ENCODE measurements at regions not wholly inside any gene's neighbourhood (a gene's known extent, or its start where the extent isn't known, plus 50 kb on each side); places are given as distances from the start of the nearest gene placed in this dataset.

DNA sequence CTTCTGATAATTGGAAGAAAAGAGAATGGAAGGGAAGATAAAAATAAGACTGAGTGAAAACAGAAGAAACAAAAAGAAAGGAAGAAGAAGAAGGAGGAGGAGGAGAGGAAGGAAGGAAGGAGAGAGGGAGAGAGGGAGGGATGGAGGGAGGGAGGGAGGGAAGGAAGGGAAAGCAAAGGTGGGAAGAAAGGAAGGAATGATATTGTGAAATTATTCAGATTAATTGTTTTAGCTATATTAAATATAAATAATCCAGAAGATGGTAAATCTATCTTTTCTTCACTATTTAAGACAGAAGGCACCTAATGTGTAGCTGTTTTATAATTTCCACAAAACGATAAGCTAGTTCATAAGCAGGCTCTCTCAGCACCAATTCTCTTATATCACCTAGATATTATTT lies 191.3 kb upstream of the LRRC7 start:
- no peak for ATAC-seq

DNA sequence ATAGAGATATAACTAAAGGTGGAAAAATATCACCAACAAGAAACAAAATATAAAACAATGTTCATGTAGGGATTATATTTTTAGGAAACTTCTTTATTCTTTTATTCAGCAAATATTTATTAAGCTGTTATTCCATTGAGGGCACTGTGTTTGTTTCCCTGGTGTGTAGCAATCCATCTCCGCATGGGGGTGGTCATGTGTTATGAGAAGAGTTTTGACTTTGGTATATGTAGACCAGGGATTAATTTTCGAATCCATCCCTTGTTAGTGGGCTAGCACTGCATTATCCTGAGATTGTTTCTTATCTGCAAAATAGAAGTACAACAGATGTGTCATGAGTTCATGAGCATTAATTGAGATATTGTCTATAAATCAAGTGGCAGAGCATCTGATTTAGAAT lies 190.2 kb upstream of the LRRC7 start:
- no peak for ATAC-seq

DNA sequence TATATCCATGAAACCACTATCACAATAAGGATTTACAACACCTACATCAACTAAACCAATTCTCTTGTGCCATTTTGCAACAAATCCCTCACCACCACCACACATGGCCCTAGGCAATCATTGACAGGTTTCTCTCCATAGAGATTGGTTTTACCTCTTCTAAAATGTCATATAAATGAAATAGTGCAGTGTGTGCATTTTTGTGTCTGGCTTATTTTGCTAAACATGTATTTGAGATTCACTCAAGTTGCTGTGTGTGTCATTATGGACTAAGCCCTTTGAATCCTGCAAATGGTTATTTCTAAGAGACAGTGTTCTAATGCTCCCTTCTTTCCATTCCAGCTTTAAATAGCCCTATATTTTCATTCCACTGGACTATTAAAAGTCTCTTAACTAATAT lies 179.7 kb upstream of the LRRC7 start:
- ATAC-seq = no peak

DNA sequence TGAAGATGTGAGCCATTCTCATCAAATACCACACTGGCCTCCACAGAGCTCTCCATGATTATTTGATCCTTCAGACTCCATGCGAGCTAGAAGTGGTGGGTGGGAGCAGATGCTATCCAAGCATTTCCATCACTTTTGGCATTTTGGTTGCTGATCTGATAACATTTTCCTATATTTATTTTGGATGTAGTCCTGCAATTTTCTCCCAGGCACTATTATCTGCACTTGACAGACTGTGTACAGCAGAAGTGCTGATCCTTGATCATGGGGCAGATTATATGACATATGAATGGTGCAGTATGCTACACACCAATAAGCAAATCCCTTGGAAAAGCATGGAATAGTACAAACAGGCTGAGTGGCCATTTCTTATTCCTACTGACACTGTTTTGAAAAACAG lies 167.6 kb upstream of the LRRC7 start:
- ATAC-seq = no peak

DNA sequence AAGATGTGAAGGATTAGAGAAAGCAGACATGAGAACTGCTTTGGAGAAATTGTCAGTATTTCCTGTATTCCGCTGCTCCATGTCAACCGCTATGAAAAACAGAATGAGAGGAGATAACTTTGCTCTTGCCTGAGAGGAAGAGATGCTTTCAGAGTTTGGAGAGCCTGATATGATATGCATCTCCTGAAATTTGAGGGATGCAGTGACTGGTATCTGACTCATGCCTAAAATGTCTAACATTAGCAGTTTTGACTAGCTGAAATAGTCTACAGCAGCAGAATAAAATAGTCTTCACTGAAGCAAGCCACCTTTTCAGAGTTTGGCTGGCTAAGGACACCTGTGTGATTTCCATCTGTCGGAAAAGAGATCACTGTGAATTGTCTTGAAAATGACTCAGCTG lies 165.8 kb upstream of the LRRC7 start:
- ATAC-seq = no peak

DNA sequence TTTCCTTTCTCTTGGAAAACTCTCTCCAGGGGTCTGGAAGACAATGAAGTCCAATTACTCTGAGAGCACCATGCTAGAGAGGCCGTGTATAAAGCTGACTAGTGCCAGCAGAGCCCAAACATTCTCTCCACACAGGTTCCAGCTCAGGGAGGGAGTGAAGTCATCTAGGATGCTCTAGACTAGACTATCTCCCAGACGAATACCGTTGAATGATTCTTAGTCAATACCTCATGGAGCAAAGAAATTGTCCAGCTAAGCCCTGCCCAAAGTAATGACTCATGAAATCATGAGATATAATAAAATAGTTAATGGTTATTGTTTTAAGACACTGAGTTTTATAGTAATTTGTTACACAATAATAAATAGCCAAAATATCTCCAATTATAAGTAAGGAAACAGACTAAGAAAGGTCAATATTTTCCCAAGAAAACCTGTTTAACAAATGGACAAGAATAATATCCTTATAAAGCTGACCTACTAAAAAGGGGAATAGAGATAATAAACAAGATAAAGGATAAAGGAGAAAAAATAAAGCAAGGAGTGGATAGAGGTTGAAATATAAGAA lies 163.9 kb upstream of the LRRC7 start:
- no peak for ATAC-seq

DNA sequence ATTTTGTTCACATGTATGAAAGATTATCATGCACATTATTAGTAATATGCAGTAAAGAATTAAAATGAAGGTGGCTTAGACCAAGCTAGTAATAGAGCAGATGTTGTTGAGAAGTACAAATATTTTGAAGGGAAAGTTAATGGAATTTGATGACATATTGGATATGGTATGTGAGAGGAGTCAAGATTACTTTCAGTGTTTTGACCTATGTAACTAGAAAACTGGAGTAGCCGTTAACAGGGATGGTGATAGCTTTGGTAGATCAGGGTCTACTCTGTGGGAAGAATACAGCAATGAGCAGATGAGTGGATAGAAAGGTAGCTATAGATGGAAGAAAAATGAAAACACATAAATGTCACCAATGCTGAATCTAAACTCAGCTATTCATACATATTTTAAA lies 163.2 kb upstream of the LRRC7 start:
- no peak for ATAC-seq

DNA sequence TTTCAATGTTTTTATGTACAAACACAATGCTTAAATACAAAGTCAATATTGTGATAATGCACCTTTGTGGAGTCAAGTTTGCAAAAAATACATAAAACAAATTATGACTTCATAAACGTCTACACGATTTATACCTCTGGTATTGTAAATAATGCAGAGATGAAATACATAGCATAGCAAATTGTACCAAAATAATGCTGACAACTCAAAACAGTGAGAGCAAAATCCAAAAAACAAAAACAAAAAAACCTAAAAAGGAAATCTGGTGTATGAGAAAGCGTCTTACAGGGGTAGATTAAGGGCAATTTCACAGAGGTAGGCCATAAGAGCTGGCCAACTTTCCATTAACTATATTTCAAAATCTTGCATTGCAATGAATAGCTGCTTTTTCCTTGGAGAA lies 161.5 kb upstream of the LRRC7 start:
- ATAC-seq = no peak

DNA sequence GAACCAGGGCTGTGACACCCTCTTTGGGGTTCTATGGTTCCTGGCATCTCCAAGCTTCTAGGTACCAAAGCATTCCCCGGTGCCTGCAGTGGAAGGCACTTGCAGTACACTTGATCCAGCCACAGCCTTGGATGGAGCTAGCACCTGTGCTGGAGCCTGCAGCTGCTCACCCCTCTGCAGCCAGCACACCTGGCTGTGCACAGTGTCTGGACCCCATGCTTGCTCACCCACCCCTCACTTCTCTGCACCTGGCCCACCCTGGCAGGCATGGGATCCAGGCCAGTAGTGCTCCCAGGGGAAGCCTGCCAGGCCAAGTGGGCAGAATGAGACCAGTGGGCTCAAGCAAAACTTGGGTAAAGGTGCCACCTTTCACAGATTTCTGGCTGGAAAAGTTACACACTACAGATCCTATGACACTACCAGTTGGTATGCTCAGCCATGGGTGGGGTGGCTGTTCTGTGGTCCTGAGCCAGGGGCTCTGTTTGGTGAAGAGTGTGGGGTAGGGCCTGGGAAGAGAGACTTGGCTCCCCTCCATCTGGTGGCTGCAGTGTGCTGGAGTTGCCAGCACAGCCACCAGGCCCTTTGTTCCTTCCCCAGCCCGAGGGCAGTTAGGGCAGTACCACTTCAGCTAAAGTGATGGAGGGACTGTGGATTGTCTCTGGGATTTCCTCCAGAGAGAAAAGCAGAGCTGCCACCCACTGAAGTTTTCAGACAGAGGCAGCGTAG lies 157.8 kb upstream of the LRRC7 start:
- ATAC-seq = no peak

DNA sequence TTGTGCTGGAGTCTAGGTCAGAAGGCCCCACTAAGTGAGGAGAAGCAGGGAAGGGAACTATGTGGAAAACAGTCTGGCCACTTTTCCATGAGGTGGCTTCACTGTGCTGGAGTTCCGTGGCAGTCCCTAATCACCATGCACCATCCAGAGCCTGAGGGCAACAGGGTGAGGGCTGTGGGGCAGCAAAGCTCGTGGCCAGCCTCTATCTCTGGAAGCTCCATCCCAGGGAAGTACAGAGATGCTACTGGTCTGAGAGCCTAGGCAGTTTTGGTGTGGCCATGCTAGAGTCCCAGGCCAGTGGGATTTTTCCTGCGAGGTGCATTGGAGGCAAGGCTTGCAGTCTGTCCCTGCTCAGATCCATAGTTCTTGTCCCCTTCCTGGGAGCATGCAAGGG lies 157.3 kb upstream of the LRRC7 start:
- ATAC-seq = no peak

DNA sequence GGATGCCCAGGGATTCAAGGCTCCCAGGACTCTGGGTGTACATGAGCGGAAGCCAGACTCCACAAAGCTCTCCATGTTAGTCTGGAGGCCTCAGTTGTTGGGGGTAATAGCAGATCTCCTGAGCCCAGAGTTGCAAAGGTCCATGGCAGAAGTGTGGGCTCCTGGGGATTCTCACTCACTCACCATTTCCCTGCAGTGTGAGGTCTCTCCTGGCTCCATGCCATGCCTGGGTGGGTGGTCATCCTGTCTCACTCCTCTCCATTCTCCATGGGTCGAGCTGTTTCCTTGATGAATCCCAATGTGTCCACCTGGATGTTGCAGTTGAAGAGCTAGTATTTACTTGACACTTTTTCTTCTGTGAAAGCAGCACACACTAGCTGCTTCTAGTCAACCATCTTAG lies 156.8 kb upstream of the LRRC7 start:
- ATAC-seq = no peak

DNA sequence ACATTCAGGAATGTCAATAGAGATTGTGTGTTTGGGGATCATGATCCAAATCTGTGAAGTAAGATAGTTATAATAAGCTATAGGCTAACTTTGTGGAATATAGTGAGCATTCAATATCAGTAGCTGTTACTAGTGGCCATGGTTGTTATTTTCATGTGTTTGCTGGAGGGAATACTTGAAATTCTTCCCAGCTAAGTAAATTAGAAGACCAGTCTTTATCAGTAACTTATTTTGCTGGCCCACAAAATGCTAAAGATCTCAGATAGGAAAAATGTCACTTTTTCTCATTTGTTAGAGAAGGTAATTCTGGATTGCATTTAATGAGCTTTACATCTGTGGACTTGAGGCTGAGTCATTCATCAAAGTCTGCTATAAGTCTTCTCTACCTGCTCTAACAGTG lies 156.1 kb upstream of the LRRC7 start:
- ATAC-seq = no peak

DNA sequence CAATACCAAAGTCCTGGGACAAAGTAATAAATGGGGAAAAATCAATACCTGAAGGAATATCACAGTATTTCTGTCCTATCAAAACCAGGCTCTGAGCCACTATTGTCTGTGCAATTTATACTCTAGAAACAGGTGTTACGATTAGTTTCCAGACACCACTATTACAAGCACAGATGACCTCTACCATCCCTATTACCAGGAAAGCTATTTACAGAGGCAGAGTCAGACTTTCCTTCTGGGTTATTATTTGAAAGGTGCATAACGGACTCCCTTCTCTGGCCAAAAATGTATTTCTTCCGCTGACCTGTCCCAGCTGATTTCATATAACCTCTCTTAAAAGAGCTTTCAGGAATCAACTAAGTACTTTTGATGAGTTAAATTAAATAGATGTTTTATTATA lies 154.6 kb upstream of the LRRC7 start:
- no peak for ATAC-seq

DNA sequence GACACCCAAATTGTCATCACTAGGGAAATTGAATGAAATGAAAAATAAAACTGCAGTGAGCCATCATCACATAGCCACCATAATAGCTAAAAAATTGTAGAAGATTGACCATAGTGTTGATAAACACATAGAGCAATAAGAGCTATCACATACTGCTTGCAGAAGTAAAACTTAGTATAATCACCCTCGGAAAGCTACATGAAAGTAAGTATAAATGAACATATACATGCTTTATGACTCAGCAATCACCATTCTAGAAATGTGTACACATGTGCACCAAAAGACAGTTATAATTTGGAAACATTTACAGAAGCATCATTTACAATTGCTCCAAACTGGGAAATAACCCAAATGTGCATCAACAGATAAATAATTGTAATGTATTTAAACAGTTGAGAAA lies 153.1 kb upstream of the LRRC7 start:
- no peak for ATAC-seq

DNA sequence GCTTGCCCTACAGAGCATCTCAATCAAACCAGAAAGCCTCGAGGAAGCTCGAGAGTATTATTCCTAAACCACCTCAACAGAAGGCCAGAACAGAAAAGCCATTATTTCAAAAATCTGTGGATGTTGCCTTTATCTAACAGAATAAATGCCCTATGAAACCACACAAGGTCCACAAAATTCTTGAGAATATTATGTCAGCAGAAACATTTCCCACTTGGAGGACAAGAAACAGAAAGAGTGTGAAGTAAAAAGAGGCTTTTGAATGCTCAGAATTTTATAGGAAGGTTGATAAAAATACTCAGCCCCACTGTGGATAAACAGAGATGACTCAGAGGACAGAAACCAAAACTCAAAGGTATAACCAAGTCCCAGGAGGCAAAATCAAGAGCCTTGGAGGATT lies 146.4 kb upstream of the LRRC7 start:
- no peak for ATAC-seq

DNA sequence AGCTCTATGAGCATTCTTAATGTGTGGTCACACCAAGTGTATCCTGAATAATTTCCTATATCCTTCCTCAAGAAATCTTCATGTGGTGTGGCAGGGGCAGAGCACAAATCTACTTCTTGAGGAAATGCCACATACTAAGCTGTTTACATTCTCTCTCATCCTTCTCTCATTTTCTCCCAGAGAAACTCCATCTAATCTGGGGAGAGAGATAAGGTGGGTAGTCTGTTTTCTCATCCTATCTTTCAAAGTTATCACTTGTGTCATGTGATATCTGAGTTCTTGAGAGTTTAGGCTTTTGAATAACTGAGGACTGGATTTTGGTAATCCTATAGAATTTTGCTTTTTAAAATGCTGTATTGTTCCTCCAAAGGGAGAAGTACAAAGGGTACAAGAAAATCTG lies 141.9 kb upstream of the LRRC7 start:
- no peak for ATAC-seq

DNA sequence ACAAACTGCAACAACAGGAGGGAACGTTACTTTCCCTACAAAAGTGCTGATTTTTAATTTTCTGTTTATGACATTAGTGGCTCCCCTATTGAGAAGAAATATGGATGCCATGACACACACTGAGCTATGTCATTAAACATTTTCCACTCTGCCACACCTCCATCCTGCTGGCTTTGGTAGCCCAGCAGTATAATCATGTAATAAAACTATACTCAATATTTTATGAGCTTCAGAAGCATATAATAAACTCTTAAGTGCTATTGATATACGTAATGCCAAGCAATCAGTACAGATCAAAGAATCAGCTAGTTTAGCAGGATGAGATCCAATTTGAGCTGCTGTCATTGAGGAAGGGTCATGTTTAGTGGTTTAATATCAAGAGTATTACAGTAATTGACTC lies 141.3 kb upstream of the LRRC7 start:
- ATAC-seq = no peak

DNA sequence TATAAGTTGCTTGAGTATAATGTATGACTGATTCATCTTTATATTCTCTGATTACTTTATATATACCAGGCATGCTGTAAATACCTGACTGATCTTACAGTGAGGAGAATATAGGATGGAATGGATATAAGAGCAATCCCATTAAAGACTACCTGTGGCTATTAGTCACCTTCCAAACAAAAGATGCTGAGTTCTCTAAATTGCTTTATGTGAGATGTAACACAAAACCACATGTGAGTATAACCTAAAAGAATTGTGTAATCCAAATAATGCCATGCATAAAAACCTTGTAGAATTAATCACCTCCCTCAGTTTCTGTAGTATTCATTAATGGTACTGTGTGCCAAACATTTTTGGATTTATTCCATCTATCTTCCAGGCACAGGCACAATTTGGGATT lies 134.6 kb upstream of the LRRC7 start:
- peak; percentile 55 for ATAC-seq

DNA sequence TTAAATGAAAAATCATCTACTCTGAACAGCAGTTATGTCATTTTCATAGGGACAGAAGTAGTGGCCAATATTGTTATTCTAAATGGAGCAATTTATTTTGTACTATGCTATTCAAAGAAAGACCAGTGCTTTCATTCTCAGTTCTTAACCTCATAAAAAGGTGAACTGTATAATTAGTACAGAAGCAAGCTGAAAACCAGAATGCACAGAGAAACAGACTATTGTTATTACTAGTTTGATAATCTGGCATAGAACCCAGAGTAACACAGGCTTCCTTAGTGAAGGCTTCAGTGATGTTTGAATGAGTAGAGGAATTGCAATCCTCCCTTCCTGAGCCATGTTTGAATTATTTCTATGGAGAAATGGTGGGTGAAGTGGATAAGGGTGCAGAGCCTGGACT lies 131.6 kb upstream of the LRRC7 start:
- no peak for ATAC-seq

DNA sequence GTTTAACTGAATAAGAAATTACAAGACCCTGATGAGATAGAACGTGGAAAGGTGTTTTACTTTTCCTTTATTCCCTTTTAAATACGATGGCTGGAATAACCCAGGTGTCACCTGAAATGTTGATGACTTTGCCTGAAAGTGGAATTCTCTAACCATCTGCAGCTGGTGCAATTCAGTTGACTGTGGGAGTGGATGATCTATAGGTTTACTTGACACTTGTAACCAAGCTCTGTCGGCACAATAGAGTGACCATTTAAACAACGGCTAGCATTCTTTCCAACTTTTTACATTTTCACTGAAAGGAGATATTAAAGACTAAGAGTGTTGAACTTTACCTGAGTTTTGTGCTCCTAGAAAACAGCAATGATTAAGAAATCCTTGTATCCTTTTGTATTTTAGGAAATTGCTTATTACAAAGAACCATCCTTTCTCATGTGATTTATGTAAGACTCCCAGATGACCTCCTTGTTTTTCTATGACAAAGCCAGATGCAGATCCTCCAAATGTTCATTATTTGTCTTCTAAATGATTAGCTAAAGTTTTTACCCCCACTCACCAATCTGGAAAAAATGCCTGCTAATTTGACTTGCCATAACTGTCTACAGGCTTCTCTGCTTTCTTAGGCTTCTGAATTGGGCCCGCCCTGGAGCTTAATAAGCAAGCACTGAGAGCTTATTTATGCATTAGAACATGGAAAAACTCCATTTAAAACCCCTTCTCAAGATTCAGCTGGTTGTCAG lies 129.5 kb upstream of the LRRC7 start:
- ATAC-seq = no peak

DNA sequence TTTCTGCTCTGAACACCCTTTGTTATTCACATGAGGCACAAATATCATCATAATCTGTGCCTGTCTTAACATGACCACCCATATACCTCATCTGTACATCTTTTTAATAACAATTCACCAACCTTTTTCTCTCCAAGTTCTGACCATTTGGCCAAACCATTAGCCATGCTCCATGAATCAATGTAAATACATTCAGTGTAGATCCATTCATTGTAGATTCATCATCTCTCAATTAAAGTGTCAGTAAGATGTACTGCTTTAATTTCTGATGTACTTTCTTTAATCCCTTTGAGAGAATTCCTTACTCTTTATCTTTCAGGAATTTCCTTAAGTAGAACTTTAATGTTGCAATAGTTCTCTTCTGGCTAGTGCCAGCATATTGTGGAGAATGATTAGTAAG lies 126.2 kb upstream of the LRRC7 start:
- ATAC-seq = no peak

DNA sequence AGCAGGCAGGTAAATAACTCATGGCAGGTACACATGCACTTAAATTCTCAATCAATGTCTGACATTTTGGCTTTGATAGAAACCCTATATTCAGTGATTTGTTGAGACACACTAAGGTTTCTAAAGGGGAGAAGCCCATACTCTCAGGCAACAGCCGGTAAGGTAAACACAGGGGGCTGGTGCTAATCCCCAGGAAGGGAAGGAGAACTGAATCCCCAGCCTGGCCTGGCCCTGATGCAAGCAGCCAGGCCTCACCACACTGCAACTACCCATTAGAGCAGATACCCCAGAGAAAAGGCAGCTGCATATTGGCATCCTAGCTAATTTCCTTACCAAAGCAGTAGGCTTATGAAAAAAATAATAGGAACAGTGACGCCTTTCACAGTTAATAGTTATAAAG lies 116.5 kb upstream of the LRRC7 start:
- no peak for ATAC-seq

DNA sequence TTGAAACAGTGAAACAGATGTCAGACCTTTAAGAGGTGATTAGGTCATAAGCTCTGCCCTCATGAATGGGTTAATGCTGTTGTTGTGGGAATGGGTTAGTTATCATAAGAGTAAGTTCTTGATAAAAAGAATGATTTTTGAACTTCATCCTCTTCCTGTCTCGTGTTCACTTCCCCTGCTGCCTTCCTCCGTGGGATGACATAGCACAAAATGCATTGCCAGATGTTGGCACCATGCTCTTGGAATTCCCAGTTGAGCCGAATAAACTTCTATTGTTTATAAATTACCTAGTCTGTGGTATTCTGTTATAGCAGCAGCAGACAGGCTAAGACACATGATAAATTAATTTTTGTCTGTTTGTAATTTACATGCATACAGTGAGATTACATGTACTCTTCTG lies 112.0 kb upstream of the LRRC7 start:
- no peak for ATAC-seq

DNA sequence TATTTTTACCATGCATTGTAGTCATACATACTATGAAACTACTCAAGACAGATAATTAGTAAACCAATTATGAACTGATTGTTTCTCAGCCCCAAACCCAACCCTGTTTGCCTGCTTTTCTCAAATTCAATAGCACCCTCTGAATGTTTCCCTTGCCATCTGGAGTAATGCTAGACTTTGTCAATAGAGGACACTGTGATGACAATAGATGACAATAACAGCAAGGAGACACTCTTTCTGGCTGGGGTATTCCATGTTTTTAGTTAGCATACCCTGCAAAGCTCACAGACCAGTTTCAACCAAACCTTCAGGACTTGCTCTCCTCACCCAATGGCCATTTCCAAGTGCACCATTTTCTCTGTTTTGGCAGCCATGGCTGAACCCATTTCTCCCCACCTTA lies 108.5 kb upstream of the LRRC7 start:
- no peak for ATAC-seq

DNA sequence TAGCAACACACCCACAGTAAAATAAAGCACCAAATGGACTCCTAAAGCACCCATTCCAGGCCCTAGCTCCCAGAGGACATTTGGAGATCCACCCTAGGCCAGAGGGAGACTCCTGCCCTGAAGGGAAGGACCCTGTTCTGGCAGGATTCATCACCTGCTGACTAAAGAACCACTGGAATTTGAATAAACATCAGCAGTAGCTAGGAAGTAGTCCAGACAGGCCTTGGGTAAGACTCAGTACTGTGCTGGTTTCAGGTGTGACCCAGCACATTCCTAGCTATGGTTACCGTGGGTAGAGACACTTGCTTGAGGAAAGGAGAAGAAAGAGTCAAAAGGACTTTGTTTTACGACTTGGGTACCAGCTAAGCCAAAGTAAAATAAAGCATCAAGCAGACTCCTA lies 92.7 kb upstream of the LRRC7 start:
- ATAC-seq = no peak

All from esophagus mucosa (tissue), 1 donor.